Smooth muscle cell (in vitro differentiated cells): ENCODE measurements at regions not wholly inside any gene's neighbourhood (a gene's known extent, or its start where the extent isn't known, plus 50 kb on each side); places are given as distances from the start of the nearest gene placed in this dataset.

Experiments
- DNase-seq: peaks from one replicate; lab custom pipeline; 2025; ENCODE audit not compliant: unreplicated experiment; lab: John Stamatoyannopoulos, UW
- H2AFZ ChIP-seq: fragments of 200-600 bp; sonication (generic); 2 replicates; pipeline ENCODE4 v1.6.0; 2016; ENCODE audit warnings: antibody characterized with exemption, low read depth, mild to moderate bottlenecking
- H3F3A ChIP-seq: fragments of 200-600 bp; sonication (generic); 2 replicates; pipeline ENCODE4 v1.6.0; 2017; ENCODE audit warnings: antibody characterized with exemption, low read depth
- H3K27ac ChIP-seq: fragments of 200-600 bp; sonication (generic); 2 replicates; pipeline ENCODE4 v1.5.1; 2016; ENCODE audit warnings: low read depth, mild to moderate bottlenecking
- H3K27me3 ChIP-seq: fragments of 200-600 bp; sonication (generic); 2 replicates; pipeline ENCODE4 v1.6.1; 2016; ENCODE audit warnings: low read depth, mild to moderate bottlenecking
- H3K36me3 ChIP-seq: fragments of 200-600 bp; sonication (generic); 2 replicates; pipeline ENCODE4 v1.5.1; 2016; ENCODE audit warnings: low read depth
- H3K4me1 ChIP-seq: fragments of 200-600 bp; sonication (generic); 2 replicates; pipeline ENCODE4 v1.5.1; 2016; ENCODE audit warnings: low read depth
- H3K4me2 ChIP-seq: fragments of 200-600 bp; sonication (generic); 2 replicates; pipeline ENCODE4 v1.6.0; 2016; ENCODE audit warnings: mild to moderate bottlenecking
- H3K4me3 ChIP-seq: fragments of 200-600 bp; sonication (generic); 2 replicates; pipeline ENCODE4 v1.5.1; 2016; ENCODE audit warnings: mild to moderate bottlenecking
- H3K79me2 ChIP-seq: fragments of 200-600 bp; sonication (generic); 2 replicates; pipeline ENCODE4 v1.6.0; 2016; ENCODE audit warnings: low read depth, mild to moderate bottlenecking
- H3K9ac ChIP-seq: fragments of 200-600 bp; sonication (generic); 2 replicates; pipeline ENCODE4 v1.6.0; 2016; ENCODE audit warnings: low read depth
- H3K9me3 ChIP-seq: fragments of 200-600 bp; sonication (generic); replicated peaks from 2 replicates; pipeline ENCODE4 v1.5.1; 2016; ENCODE audit warnings: low read depth
- H4K20me1 ChIP-seq: fragments of 200-600 bp; sonication (generic); 2 replicates; pipeline ENCODE4 v1.6.0; 2016; ENCODE audit warnings: low read depth
- CTCF ChIP-seq: fragments of 200-600 bp; sonication (generic); IDR thresholded peaks from 2 replicates; pipeline ENCODE4 v1.5.1; 2017; ENCODE audit warnings: borderline replicate concordance, mild to moderate bottlenecking, antibody characterized with exemption; ENCODE audit not compliant: insufficient read depth, poor library complexity, severe bottlenecking
- WGBS: methylation state at CpG from one replicate; pipeline ENCODE4 v1.1.7; 2016; ENCODE audit warnings: low lambda C conversion rate; 5-methylcytosine and 5-hydroxymethylcytosine counted together

- DNase-seq, result no peak
- Histone ChIP-seq H2AFZ (no peak overlapping the region), H3K4me1 (no peaks in the 10 kb centered on the region), H4K20me1 (no peaks in the 10 kb centered on the region), H3K4me3 (no peak overlapping the region), H3F3A (no peaks in the 10 kb centered on the region), H3K27me3 (no peaks in the 10 kb centered on the region), H3K79me2 (no peaks in the 10 kb centered on the region), H3K4me2 (no peak overlapping the region), H3K9ac (no peak overlapping the region), H3K36me3 (no peaks in the 10 kb centered on the region), H3K27ac (no peak overlapping the region), H3K9me3 (no peaks in the 10 kb centered on the region)
- no peak for TF ChIP-seq CTCF
Measured at GRCh38 chr5:120759587-120759986, 295.5 kb downstream of the PRR16 start.

- H3K79me2 ChIP-seq, result no peaks in the 10 kb centered on the region
- no peaks in the 10 kb centered on the region for H3K4me1 ChIP-seq
- H3K4me2 ChIP-seq, result no peak overlapping the region
- H3K27me3 ChIP-seq, result no peaks in the 10 kb centered on the region
- no peak overlapping the region for H3K27ac ChIP-seq
- WGBS, result 76% methylated on average over 1 of the region's 1 CpG
- H3K9me3 ChIP-seq, result no peaks in the 10 kb centered on the region
- no peaks in the 10 kb centered on the region for H3K36me3 ChIP-seq
- no peak overlapping the region for H3K4me3 ChIP-seq
- TF ChIP-seq CTCF, result no peak
- DNase-seq, result no peak
- H3K9ac ChIP-seq, result no peak overlapping the region
- H2AFZ ChIP-seq, result no peak overlapping the region
- no peaks in the 10 kb centered on the region for H3F3A ChIP-seq
- H4K20me1 ChIP-seq, result no peaks in the 10 kb centered on the region
Measured at GRCh38 chr5:120761986-120762385, 297.9 kb downstream of the PRR16 start.

GRCh38 chr5:120765189-120765588 is 301.1 kb downstream of the PRR16 start:
- no peak overlapping the region for H3K4me3 ChIP-seq
- no peaks in the 10 kb centered on the region for H3K79me2 ChIP-seq
- 57% methylated on average over 2 of the region's 2 CpGs for WGBS
- H2AFZ ChIP-seq, result no peak overlapping the region
- H3K4me1 ChIP-seq, result no peaks in the 10 kb centered on the region
- no peak overlapping the region for H3K4me2 ChIP-seq
- TF ChIP-seq CTCF, result no peak
- H3K27me3 ChIP-seq, result no peaks in the 10 kb centered on the region
- no peak overlapping the region for H3K9ac ChIP-seq
- H3K27ac ChIP-seq, result no peak overlapping the region
- no peak for DNase-seq
- H3K36me3 ChIP-seq, result no peaks in the 10 kb centered on the region
- H3K9me3 ChIP-seq, result no peaks in the 10 kb centered on the region
- no peaks in the 10 kb centered on the region for H3F3A ChIP-seq
- H4K20me1 ChIP-seq, result no peaks in the 10 kb centered on the region

GRCh38 chr5:120767178-120767820 is 303.2 kb downstream of the PRR16 start:
- no peak overlapping the region for H2AFZ ChIP-seq
- no peak overlapping the region for H3K27ac ChIP-seq
- H3K79me2 ChIP-seq, result no peaks in the 10 kb centered on the region
- H3K27me3 ChIP-seq, result no peaks in the 10 kb centered on the region
- H3K4me3 ChIP-seq, result no peak overlapping the region
- H4K20me1 ChIP-seq, result no peaks in the 10 kb centered on the region
- no peaks in the 10 kb centered on the region for H3F3A ChIP-seq
- DNase-seq, result no peak
- no peaks in the 10 kb centered on the region for H3K4me1 ChIP-seq
- H3K4me2 ChIP-seq, result no peak overlapping the region
- no peak for TF ChIP-seq CTCF
- no peaks in the 10 kb centered on the region for H3K36me3 ChIP-seq
- no peak overlapping the region for H3K9ac ChIP-seq
- H3K9me3 ChIP-seq, result no peaks in the 10 kb centered on the region
- 73% methylated on average over 1 of the region's 1 CpG for WGBS
